H1 (cell line): ENCODE measurements at regions not wholly inside any gene's neighbourhood (a gene's known extent, or its start where the extent isn't known, plus 50 kb on each side); places are given as distances from the start of the nearest gene placed in this dataset.

Experiments
- CTCF ChIA-PET: fragments of 300-600 bp; sonication (Branson Sonifier 250); formaldehyde crosslinking; loops from one replicate; lab custom pipeline; 2021; ENCODE audit not compliant: partially characterized antibody; lab: Charles Lee
- POLR2A ChIA-PET: fragments of 300-600 bp; sonication (Branson Sonifier 250); formaldehyde crosslinking; loops from one replicate; lab custom pipeline; 2021; ENCODE audit warnings: inconsistent platforms; ENCODE audit not compliant: partially characterized antibody; lab: Charles Lee
- DNase-seq, 2 experiments: peaks; one replicate each; pipeline versions ENCODE4 v3.0.0 to v3.0.0-alpha.2; 2010 to 2022; ENCODE audit warnings: low spot score in 2 of 2, low read depth in 1 of 2, mixed read lengths in 1 of 2
- FAIRE-seq: peaks from 2 replicates; lab custom pipeline; 2011; peaks lifted over from hg19 to GRCh38; lab: Jason Lieb, UNC
- H2AFZ ChIP-seq: 2 replicates; pipeline ENCODE4 v1.8.1; 2012; ENCODE audit warnings: low read length, inconsistent platforms
- H2AK5ac ChIP-seq: 2 replicates; pipeline ENCODE4 v1.6.1; 2013; ENCODE audit warnings: low read depth, low read length
- H2BK120ac ChIP-seq: replicated peaks from 2 replicates; pipeline ENCODE3; 2013; ENCODE audit warnings: low read depth, low read length, inconsistent platforms
- H2BK12ac ChIP-seq: 2 replicates; pipeline ENCODE4 v1.6.1; 2013; ENCODE audit warnings: low read depth, low read length
- H2BK15ac ChIP-seq: 2 replicates; pipeline ENCODE4 v1.6.1; 2013; ENCODE audit warnings: low read length
- H2BK20ac ChIP-seq: 2 replicates; pipeline ENCODE4 v1.6.1; 2013; ENCODE audit warnings: low read length
- H2BK5ac ChIP-seq: 2 replicates; pipeline ENCODE4 v1.6.1; 2013; ENCODE audit warnings: low read depth, low read length
- H3K14ac ChIP-seq: 2 replicates; pipeline ENCODE4 v1.6.1; 2013; ENCODE audit warnings: inconsistent platforms; ENCODE audit not compliant: insufficient read length
- H3K18ac ChIP-seq: 2 replicates; pipeline ENCODE4 v1.6.1; 2013; ENCODE audit warnings: low read length; ENCODE audit errors: extremely low read depth
- H3K23ac ChIP-seq: 2 replicates; pipeline ENCODE4 v1.6.1; 2013; ENCODE audit warnings: inconsistent platforms; ENCODE audit not compliant: insufficient read length
- H3K23me2 ChIP-seq: 2 replicates; pipeline ENCODE4 v1.6.1; 2013; ENCODE audit warnings: low read depth, low read length
- H3K27ac ChIP-seq: 2 replicates; pipeline ENCODE4 v1.6.1; 2011; ENCODE audit warnings: low read depth, low read length, inconsistent platforms
- H3K27me3 ChIP-seq, 4 experiments: replicated peaks in 1 of 4; 1 replicate in 1 of 4; 2 replicates in 3 of 4; pipeline versions ENCODE4 v1.6.1 to v1.8.1; 2011 to 2013; ENCODE audit warnings: low read length in 3 of 4, mild to moderate bottlenecking in 3 of 4, inconsistent platforms in 2 of 4, mixed read lengths in 2 of 4, moderate library complexity in 1 of 4; ENCODE audit not compliant: control insufficient read depth in 3 of 4, insufficient read depth in 3 of 4; ENCODE audit errors: extremely low read depth in 1 of 4
- H3K36me3 ChIP-seq, 4 experiments: 2 replicates each; pipeline versions ENCODE4 v1.6.1 to v1.8.1; 2011 to 2013; ENCODE audit warnings: mild to moderate bottlenecking in 4 of 4, low read length in 3 of 4, moderate library complexity in 2 of 4, control low read depth in 1 of 4, inconsistent platforms in 1 of 4; ENCODE audit not compliant: insufficient read depth in 4 of 4, control insufficient read depth in 2 of 4
- H3K4ac ChIP-seq: replicated peaks from 2 replicates; pipeline ENCODE3; 2013; ENCODE audit warnings: low read length, low read depth, mixed read lengths, inconsistent platforms; ENCODE audit not compliant: insufficient read length
- H3K4me1 ChIP-seq, 4 experiments: replicated peaks in 1 of 4; 1 replicate in 1 of 4; 2 replicates in 3 of 4; pipeline versions ENCODE4 v1.6.1 to v1.8.1; 2011 to 2013; ENCODE audit warnings: low read length in 3 of 4, inconsistent platforms in 2 of 4, mixed read lengths in 1 of 4; ENCODE audit not compliant: insufficient read depth in 4 of 4, control insufficient read depth in 3 of 4
- H3K4me2 ChIP-seq, 2 experiments: 2 replicates each; pipeline versions ENCODE4 v1.6.1 to v1.8.1; 2011 to 2013; ENCODE audit warnings: low read depth in 2 of 2, low read length in 2 of 2, control low read depth in 1 of 2, inconsistent platforms in 1 of 2, mild to moderate bottlenecking in 1 of 2; ENCODE audit not compliant: insufficient read depth in 1 of 2
- H3K4me3 ChIP-seq, 4 experiments: fragments of 200-600, 300-600 bp in 1 of 4; sonication (generic), shearing (Covaris generic), sonication (Bioruptor Twin) in 1 of 4; 2 replicates each; pipeline versions ENCODE4 v1.5.1 to v1.8.1; 2011 to 2016; ENCODE audit warnings: low read length in 4 of 4, low read depth in 3 of 4, control low read depth in 2 of 4, inconsistent platforms in 2 of 4, mild to moderate bottlenecking in 2 of 4, mixed read lengths in 1 of 4, moderate library complexity in 1 of 4; ENCODE audit not compliant: insufficient read depth in 2 of 4; ENCODE audit errors: extremely low read depth in 1 of 4
- H3K56ac ChIP-seq: replicated peaks from 2 replicates; pipeline ENCODE3; 2013; ENCODE audit warnings: low read depth, mild to moderate bottlenecking, mixed read lengths, low read length, inconsistent platforms; ENCODE audit not compliant: insufficient read length
- H3K79me1 ChIP-seq: 2 replicates; pipeline ENCODE4 v1.6.1; 2013; ENCODE audit warnings: low read depth, low read length, control low read depth
- H3K79me2 ChIP-seq, 2 experiments: 2 replicates each; pipeline versions ENCODE4 v1.6.1 to v1.8.1; 2012 to 2013; ENCODE audit warnings: low read length in 2 of 2, mild to moderate bottlenecking in 2 of 2, inconsistent platforms in 1 of 2; ENCODE audit not compliant: insufficient read depth in 2 of 2, control insufficient read depth in 1 of 2
- H3K9ac ChIP-seq, 4 experiments: replicated peaks in 1 of 4; 1 replicate in 1 of 4; 2 replicates in 3 of 4; pipeline versions ENCODE4 v1.6.1 to v1.8.1; 2011 to 2013; ENCODE audit warnings: low read depth in 3 of 4, low read length in 3 of 4, control low read depth in 2 of 4, mild to moderate bottlenecking in 2 of 4, moderate library complexity in 2 of 4, inconsistent platforms in 1 of 4; ENCODE audit errors: extremely low read depth in 1 of 4
- H3K9me3 ChIP-seq, 2 experiments: 2 replicates each; pipeline versions ENCODE4 v1.6.1 to v1.8.1; 2012 to 2013; ENCODE audit warnings: mild to moderate bottlenecking in 2 of 2, moderate library complexity in 2 of 2, control low read depth in 1 of 2, inconsistent platforms in 1 of 2, low read depth in 1 of 2, low read length in 1 of 2, mixed read lengths in 1 of 2; ENCODE audit not compliant: insufficient read depth in 2 of 2
- H4K20me1 ChIP-seq, 2 experiments: replicated peaks in 1 of 2; 2 replicates each; pipeline versions ENCODE3 to v1.8.1; 2011 to 2013; ENCODE audit warnings: inconsistent platforms in 2 of 2, low read length in 2 of 2, mild to moderate bottlenecking in 1 of 2; ENCODE audit not compliant: insufficient read depth in 2 of 2, control insufficient read depth in 1 of 2
- H4K5ac ChIP-seq: 2 replicates; pipeline ENCODE4 v1.6.1; 2013; ENCODE audit warnings: low read length, low read depth, mixed read lengths, inconsistent platforms; ENCODE audit not compliant: insufficient read length
- H4K8ac ChIP-seq: 2 replicates; pipeline ENCODE4 v1.8.0; 2013; ENCODE audit warnings: mild to moderate bottlenecking, moderate library complexity, low read length, inconsistent platforms; ENCODE audit not compliant: insufficient read depth; ENCODE audit errors: extremely low read depth
- H4K91ac ChIP-seq: replicated peaks from 2 replicates; pipeline ENCODE3; 2013; ENCODE audit warnings: low read length, mixed read lengths, inconsistent platforms; ENCODE audit not compliant: insufficient read length
- BCL11A ChIP-seq, 2 experiments: IDR thresholded peaks; one replicate each; pipeline ENCODE4 v1.6.1; 2011; ENCODE audit warnings: low read depth in 2 of 2, low read length in 2 of 2, mild to moderate bottlenecking in 2 of 2
- BRCA1 ChIP-seq: IDR thresholded peaks from 2 replicates; pipeline ENCODE4 v1.6.1; 2012; ENCODE audit warnings: low read depth, low read length, improper control_type of control experiment
- KDM5A ChIP-seq: fragments of 200-600 bp; IDR thresholded peaks from 2 replicates; pipeline ENCODE4 v1.7.1; 2012; ENCODE audit warnings: mild to moderate bottlenecking, low read length, inconsistent platforms, mixed read lengths
- RAD21 ChIP-seq, 2 experiments: IDR thresholded peaks in 1 of 2; conservative IDR thresholded peaks in 1 of 2; 2 replicates each; pipeline ENCODE4 v1.6.1; 2011; ENCODE audit warnings: low read depth in 2 of 2, low read length in 2 of 2, improper control_type of control experiment in 1 of 2, inconsistent platforms in 1 of 2, mild to moderate bottlenecking in 1 of 2, moderate library complexity in 1 of 2
- RBBP5 ChIP-seq: IDR thresholded peaks from 2 replicates; pipeline ENCODE4 v1.7.1; 2012; ENCODE audit warnings: low read depth, mild to moderate bottlenecking, inconsistent platforms, low read length, moderate library complexity, borderline replicate concordance
- SIRT6 ChIP-seq: IDR thresholded peaks from one replicate; pipeline ENCODE4 v1.7.1; 2012; ENCODE audit warnings: low read length, inconsistent platforms
- SUZ12 ChIP-seq: fragments of 200-600 bp; sonication (generic); IDR thresholded peaks from 2 replicates; pipeline ENCODE4 v1.6.1; 2012; ENCODE audit warnings: mild to moderate bottlenecking, inconsistent platforms, low read length, moderate library complexity, mixed read lengths
- TAF7 ChIP-seq: optimal IDR thresholded peaks from 2 replicates; pipeline ENCODE3; 2011; ENCODE audit warnings: low read depth, mild to moderate bottlenecking, inconsistent platforms, low read length, moderate library complexity, borderline replicate concordance
- TBP ChIP-seq: IDR thresholded peaks from 2 replicates; pipeline ENCODE4 v1.6.1; 2011; ENCODE audit warnings: low read depth, low read length, improper control_type of control experiment
- WGBS, 2 experiments: shearing (Covaris generic) in 1 of 2; methylation state at CpG; one replicate each; pipeline versions ENCODE4 v1.1.6 to v1.1.7; 2013 to 2015; ENCODE audit warnings: low lambda C conversion rate in 2 of 2, mixed read lengths in 2 of 2, inconsistent platforms in 1 of 2, low coverage in 1 of 2, missing lambda C conversion rate in 1 of 2; ENCODE audit not compliant: insufficient replicate concordance in 2 of 2, insufficient coverage in 1 of 2, insufficient read length in 1 of 2; ENCODE audit errors: extremely low coverage in 1 of 2, missing lambda C conversion rate in 1 of 2; 5-methylcytosine and 5-hydroxymethylcytosine counted together
- TF ChIP-seq, protein P1 (sequence below), 3 experiments: IDR thresholded peaks; 1 replicate in 2 of 3; 2 replicates in 1 of 3; pipeline versions ENCODE4 v1.5.1 to v1.6.1; 2011; ENCODE audit warnings: low read length in 3 of 3, mild to moderate bottlenecking in 3 of 3, inconsistent platforms in 2 of 3, low read depth in 1 of 3, moderate library complexity in 1 of 3; ENCODE audit not compliant: insufficient read depth in 1 of 3; ENCODE audit errors: control extremely low read depth in 1 of 3

DNA sequence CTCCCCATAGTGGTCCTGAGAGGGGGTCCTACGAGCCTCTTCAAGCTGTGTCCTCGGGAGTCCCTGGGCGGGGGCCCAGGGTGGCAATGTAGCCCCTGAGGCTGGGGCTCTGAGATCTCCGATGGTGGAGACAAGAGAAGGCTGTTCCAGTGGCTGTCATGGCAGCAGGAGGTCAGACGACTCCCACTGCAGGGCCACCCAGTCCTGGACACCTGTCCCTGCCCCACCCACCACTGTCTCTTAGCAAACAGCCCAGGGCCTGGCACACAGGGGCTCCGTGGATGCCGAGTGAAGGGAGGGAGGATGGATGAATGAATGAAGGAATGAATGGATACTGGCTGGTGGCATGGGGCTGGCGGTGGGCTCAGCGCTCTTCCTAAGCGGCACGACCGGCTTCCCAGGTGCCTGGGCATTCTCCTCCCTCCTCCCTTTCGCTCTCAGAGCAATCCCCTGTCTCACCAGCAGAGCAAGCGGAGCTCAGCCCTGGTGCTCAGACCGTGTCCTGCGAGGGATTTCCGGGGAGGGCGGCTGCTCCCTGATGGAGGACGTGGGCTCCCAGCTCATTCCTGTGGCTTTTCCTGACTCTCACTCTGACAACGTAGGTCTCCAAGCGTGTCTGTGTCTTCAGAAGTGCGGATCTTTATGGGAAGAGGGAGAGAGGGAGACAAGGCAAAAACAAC is 1272.6 kb downstream of the BRD1 start:
- Histone ChIP-seq H3K56ac (no peak overlapping the region), H2BK120ac (no peak overlapping the region), H2AFZ (no peak overlapping the region), H3K23me2 (no peaks in the 10 kb centered on the region), H3K18ac (no peak overlapping the region), H3K23ac (no peak overlapping the region), H3K9ac (no peak overlapping the region), H3K4me1 (0 out of 7 replicates have a peak, but pooled peaks cover 0 to 3% (median under 1%) of the 10 kb centered on the region in 4 experiments), H2BK12ac (no peak overlapping the region), H3K27ac (no peak overlapping the region), H3K79me2 (no peaks in the 10 kb centered on the region), H3K79me1 (peaks cover 2% of the 10 kb centered on the region; the same call in 1 of the 2 replicates), H4K91ac (no peak overlapping the region), H3K36me3 (no peaks in the 10 kb centered on the region), H3K4me2 (no peak overlapping the region; a peak in 1 of 4 replicates), H3K4me3 (no peak overlapping the region), H4K20me1 (peaks cover 7 to 16% of the 10 kb centered on the region in 2 experiments), H4K5ac (no peak overlapping the region), H3K4ac (no peak overlapping the region), H3K27me3 (no peaks in the 10 kb centered on the region), H2BK15ac (no peak overlapping the region), H2BK5ac (no peak overlapping the region), H2AK5ac (no peak overlapping the region), H3K9me3 (no peaks in the 10 kb centered on the region), H3K14ac (no peak overlapping the region), H4K8ac (no peak overlapping the region; the same call in none of the 2 replicates), H2BK20ac (no peak overlapping the region)
- CTCF ChIA-PET: interaction anchor here (0.5 to 2.9 kb wide), 13 partner anchors 8 to 463 kb away, joined by 3 to 17 read pairs (median 3); no protein-coding TSS in a partner anchor
- WGBS, 2 experiments: 67% methylated on average over 13 of the region's 22 CpGs; no CpG with 5 or more reads in 1 of the 2 experiments
- peak in 1 of 2 experiments; percentile 63 for DNase-seq
- no peak for FAIRE-seq
- POLR2A ChIA-PET: interaction anchor here (0.6 kb wide), 2 partner anchors 1592 to 1792 kb away, joined by 3 to 4 read pairs; partner anchors contain the start of gene TBC1D22A
- TF ChIP-seq SUZ12: no peak
- TF ChIP-seq KDM5A: no peak
- no peak for TF ChIP-seq RBBP5
- no peak for TF ChIP-seq TAF7
- TF ChIP-seq BRCA1: no peak
- TF ChIP-seq SIRT6: no peak
- TF ChIP-seq BCL11A (IDR thresholded peaks at IDR 0.05; ENCODE audit: low read depth in 2 of 2, low read length in 2 of 2): no peak
- peak; percentile 24 to 32; a peak in 3 of 4 replicates for TF ChIP-seq RAD21 (IDR thresholded peaks at IDR 0.05 in 1 of 2, conservative IDR thresholded peaks at IDR 0.05 in 1 of 2; ENCODE audit: low read depth in 2 of 2, low read length in 2 of 2)
- TF ChIP-seq TBP: no peak
- TF ChIP-seq, protein P1, sequence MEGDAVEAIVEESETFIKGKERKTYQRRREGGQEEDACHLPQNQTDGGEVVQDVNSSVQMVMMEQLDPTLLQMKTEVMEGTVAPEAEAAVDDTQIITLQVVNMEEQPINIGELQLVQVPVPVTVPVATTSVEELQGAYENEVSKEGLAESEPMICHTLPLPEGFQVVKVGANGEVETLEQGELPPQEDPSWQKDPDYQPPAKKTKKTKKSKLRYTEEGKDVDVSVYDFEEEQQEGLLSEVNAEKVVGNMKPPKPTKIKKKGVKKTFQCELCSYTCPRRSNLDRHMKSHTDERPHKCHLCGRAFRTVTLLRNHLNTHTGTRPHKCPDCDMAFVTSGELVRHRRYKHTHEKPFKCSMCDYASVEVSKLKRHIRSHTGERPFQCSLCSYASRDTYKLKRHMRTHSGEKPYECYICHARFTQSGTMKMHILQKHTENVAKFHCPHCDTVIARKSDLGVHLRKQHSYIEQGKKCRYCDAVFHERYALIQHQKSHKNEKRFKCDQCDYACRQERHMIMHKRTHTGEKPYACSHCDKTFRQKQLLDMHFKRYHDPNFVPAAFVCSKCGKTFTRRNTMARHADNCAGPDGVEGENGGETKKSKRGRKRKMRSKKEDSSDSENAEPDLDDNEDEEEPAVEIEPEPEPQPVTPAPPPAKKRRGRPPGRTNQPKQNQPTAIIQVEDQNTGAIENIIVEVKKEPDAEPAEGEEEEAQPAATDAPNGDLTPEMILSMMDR (IDR thresholded peaks at IDR 0.05; ENCODE audit: control extremely low read depth in 1 of 3, insufficient read depth in 1 of 3, low read depth in 1 of 3, low read length in 3 of 3): peak; percentile 54 to 64 (median 60)
